Activated CD4-positive, alpha-beta memory T cell treated with anti-CD3 and anti-CD28 coated beads, Interleukin-2, amount 10 ng/mL, durations not matched to agents 7 days and 5 days (primary cell): ENCODE measurements at regions not wholly inside any gene's neighbourhood (a gene's known extent, or its start where the extent isn't known, plus 50 kb on each side); places are given as distances from the start of the nearest gene placed in this dataset.

ENCODE experiments used
- CTCF ChIA-PET: fragments of 350-600 bp; sonication (Branson Sonifier 250); formaldehyde crosslinking; loops from one replicate; lab custom pipeline; 2021; ENCODE audit warnings: antibody characterized with exemption, inconsistent platforms; lab: Charles Lee
- POLR2A ChIA-PET: fragments of 350-600 bp; sonication (Branson Sonifier 250); formaldehyde crosslinking; loops from one replicate; lab custom pipeline; 2021; ENCODE audit warnings: antibody characterized with exemption; lab: Charles Lee
- DNase-seq: peaks from one replicate; pipeline ENCODE4 v3.0.0-alpha.2; 2020
- H3K27ac Mint-ChIP-seq: one replicate; pipeline ENCODE4 v1.8.0; 2021; ENCODE audit warnings: mild to moderate bottlenecking, mixed read lengths
- H3K27me3 Mint-ChIP-seq: one replicate; pipeline ENCODE4 v1.8.0; 2021; ENCODE audit warnings: mixed read lengths
- H3K36me3 Mint-ChIP-seq: one replicate; pipeline ENCODE4 v1.8.0; 2021; ENCODE audit warnings: low read depth, mixed read lengths
- H3K4me1 Mint-ChIP-seq: one replicate; pipeline ENCODE4 v1.8.0; 2021; ENCODE audit warnings: mixed read lengths
- H3K4me3 Mint-ChIP-seq: one replicate; pipeline ENCODE4 v1.8.0; 2021; ENCODE audit warnings: mild to moderate bottlenecking, mixed read lengths
- H3K9me3 Mint-ChIP-seq: one replicate; pipeline ENCODE4 v1.8.0; 2021; ENCODE audit warnings: mixed read lengths

DNA sequence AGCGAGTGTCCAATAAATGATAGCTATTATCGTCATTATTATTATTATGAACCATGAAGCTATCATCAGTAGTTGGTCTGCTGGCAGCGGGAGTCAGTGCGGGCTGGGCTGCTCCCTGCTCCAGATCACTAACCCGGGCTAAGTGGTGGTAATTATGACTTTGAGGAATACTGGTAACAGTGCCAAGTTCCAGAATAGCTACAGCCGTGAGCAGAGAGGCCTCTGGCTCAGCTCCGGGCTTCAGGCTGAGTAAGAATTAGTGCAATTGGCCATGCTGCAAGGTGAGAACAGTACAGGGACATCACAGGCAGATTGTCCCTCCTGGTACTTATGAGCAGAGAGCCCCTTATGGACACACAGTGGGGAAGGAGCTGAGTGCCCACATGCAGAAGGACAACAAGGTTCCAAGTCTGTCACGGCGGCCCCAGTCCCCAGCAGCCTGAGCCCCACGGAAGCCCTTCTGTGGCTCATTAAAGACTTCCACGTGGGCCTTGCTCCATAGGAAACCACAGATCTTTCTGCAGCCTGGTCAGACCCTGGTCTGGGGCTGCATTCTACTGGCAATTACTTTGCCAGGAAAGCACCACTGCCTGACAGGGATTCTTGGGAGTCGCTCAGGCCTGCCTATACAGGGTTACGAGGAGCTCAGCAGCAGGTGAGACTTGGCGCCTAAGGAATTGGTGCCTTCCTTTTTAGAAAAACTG lies 235.1 kb downstream of the RRAGC start:
- ChIA-PET POLR2A (no interaction called here), CTCF (no interaction called here)
- no peak for DNase-seq
- no peak overlapping the region for H3K27ac Mint-ChIP-seq
- peaks cover 9% of the 10 kb centered on the region for H3K27me3 Mint-ChIP-seq
- no peaks in the 10 kb centered on the region for H3K36me3 Mint-ChIP-seq
- H3K4me3 Mint-ChIP-seq: no peak overlapping the region
- no peaks in the 10 kb centered on the region for H3K4me1 Mint-ChIP-seq
- no peaks in the 10 kb centered on the region for H3K9me3 Mint-ChIP-seq

DNA sequence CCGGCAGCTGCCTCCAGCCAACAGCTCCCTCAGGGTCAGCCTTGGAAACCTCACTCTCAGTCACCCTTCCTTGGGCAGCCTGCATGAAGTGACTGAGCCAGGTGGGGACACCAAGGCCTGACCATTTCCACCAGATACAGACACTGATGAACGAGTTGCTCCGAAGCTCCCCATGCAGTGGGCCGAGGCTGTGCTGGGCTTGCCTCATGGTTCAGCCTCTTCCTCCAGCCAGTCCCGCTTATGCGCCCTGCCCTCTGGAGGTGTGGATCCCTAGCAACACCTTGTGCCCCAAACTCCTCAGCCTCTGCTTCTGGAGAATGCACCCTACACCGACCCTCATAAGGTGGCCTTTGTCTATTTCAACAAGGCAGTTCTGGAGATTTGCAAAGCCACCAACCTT lies 236.0 kb downstream of the RRAGC start:
- ChIA-PET CTCF (no interaction called here), POLR2A (no interaction called here)
- DNase-seq: no peak
- Mint-ChIP-seq H3K9me3 (no peaks in the 10 kb centered on the region), H3K36me3 (no peaks in the 10 kb centered on the region), H3K4me1 (no peaks in the 10 kb centered on the region), H3K4me3 (no peak overlapping the region), H3K27ac (no peak overlapping the region), H3K27me3 (peaks cover 9% of the 10 kb centered on the region)

DNA sequence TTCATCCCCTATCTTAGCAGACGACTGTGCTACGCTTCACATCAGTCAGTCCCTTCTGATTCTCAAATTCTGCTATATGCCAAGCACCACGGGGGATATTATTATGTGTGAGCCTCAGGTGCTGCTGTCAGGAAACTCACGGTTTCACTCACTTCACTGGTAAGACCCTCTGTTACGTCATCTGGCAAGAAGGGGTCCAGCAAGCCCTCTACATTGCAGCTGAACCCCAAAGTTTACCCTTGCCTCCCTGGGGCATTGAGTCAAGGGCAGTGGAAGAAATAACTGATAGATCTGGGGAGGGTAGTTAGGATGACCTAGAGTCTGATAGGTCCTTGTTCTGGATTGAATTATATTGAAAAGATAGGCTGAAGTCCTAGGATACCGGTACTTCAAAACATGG lies 237.4 kb downstream of the RRAGC start:
- Mint-ChIP-seq H3K27me3 (peaks cover 11% of the 10 kb centered on the region), H3K36me3 (no peaks in the 10 kb centered on the region), H3K9me3 (no peaks in the 10 kb centered on the region), H3K4me1 (no peaks in the 10 kb centered on the region), H3K4me3 (no peak overlapping the region), H3K27ac (no peak overlapping the region)
- POLR2A ChIA-PET: no interaction called here
- no peak for DNase-seq
- CTCF ChIA-PET: no interaction called here

DNA sequence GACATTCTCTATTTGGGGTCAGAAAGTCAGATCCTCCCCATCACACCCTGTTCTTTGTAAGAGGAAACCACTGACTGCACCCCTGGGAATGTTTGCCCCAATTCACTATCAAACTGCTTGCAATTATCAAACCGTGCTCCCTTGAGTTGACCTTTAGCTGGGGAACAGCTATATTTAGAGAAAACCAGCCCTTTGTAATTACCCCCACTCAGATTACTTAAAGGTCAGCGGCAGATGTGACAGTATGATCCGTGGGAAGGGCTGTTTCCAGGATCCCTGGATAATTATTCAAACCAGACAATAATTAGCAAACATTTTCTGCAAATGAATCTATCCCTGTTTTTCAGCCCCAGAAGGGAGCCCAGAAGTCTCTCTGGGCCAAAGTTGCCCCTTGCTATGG lies 242.7 kb downstream of the RRAGC start:
- Mint-ChIP-seq H3K27me3 (peaks cover 12% of the 10 kb centered on the region), H3K9me3 (no peaks in the 10 kb centered on the region), H3K27ac (no peak overlapping the region), H3K4me3 (no peak overlapping the region), H3K4me1 (no peaks in the 10 kb centered on the region), H3K36me3 (no peaks in the 10 kb centered on the region)
- CTCF ChIA-PET: no interaction called here
- POLR2A ChIA-PET: no interaction called here
- DNase-seq: no peak

DNA sequence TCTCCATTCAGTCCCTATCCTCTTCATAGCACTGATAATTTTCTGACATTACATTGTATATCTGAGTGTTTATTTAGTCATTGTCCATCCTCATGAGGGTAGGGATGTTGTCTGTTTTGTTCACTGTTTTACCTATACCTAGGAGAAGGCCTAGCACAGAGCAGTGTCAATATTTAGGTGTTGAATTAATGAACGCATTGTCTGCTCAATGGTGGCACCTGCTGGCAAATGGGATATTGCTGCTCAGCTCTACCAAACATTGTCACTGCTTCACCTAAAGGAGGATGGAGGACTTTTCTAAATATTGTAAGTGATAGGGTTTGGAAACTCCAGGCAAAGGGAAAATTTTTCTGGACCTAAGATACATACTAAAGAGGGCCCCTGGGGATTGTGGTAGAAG lies 243.9 kb downstream of the RRAGC start:
- ChIA-PET POLR2A (no interaction called here), CTCF (no interaction called here)
- Mint-ChIP-seq H3K27me3 (peaks cover 14% of the 10 kb centered on the region), H3K4me1 (no peaks in the 10 kb centered on the region), H3K27ac (no peak overlapping the region), H3K9me3 (no peaks in the 10 kb centered on the region), H3K36me3 (no peaks in the 10 kb centered on the region), H3K4me3 (no peak overlapping the region)
- DNase-seq: no peak

DNA sequence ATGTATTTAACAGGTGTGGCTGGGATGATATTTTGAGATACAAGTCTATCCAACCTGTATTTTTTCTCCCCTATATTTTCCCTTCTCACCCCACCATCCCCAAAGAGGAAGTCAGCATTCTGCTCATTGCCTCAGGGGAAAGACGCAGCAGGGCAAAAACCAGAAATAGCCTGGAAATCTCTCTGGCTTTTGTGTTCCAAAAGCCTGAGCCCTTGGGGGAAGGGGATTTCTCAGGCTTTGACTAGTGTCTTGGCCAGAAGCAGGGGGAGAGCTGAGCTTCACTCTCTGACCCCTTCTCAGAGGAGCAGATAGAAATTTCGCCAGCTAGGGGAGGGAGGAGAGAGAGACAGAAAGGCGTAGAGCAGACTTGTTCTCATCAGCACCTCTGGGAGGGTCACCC lies 244.7 kb downstream of the RRAGC start:
- Mint-ChIP-seq H3K27me3 (peaks cover 14% of the 10 kb centered on the region), H3K9me3 (no peaks in the 10 kb centered on the region), H3K36me3 (no peaks in the 10 kb centered on the region), H3K4me1 (no peaks in the 10 kb centered on the region), H3K4me3 (no peak overlapping the region), H3K27ac (no peak overlapping the region)
- DNase-seq: no peak
- CTCF ChIA-PET: no interaction called here
- POLR2A ChIA-PET: no interaction called here

DNA sequence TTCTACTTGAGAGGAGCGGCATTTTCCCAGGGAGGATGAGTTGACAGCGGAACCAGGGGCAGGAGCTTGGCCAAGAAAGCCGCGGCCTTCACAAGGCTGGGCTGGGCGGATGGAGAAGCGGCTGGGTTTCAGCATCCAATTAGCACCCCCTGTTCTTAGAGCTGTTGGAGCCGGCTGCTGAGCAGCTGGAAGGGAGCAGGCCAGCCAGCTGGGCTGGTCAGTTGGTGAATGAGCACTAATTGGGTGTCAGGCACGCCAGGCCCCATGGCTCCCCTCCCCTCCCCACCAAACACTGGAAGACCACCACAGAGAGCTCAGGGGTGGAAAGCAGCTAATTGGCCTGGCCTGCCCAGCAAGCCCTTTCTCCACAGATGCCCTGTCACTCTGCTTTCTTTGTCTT lies 245.6 kb downstream of the RRAGC start:
- DNase-seq: no peak
- CTCF ChIA-PET: no interaction called here
- no peak overlapping the region for H3K4me3 Mint-ChIP-seq
- H3K27me3 Mint-ChIP-seq: peaks cover 13% of the 10 kb centered on the region
- H3K27ac Mint-ChIP-seq: no peak overlapping the region
- H3K36me3 Mint-ChIP-seq: no peaks in the 10 kb centered on the region
- no peaks in the 10 kb centered on the region for H3K4me1 Mint-ChIP-seq
- no peaks in the 10 kb centered on the region for H3K9me3 Mint-ChIP-seq
- POLR2A ChIA-PET: no interaction called here

DNA sequence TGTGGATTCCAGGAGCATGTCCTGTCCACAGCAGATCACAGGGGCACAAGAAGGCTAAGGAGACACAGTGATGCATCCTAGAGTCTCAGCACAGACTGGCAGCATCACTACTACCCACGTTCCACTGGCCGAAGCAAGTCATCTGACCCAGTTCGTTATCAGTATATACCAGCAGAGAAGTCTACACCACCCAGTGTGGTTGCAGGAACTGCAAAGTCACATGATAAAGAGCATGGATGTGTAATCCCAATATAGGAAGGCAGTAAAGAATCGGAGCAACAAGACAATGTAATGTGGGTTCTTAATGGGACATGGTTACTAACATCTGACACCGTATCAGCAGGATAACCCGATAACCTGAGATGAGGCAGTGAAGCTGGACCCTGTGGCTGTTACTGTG lies 246.6 kb downstream of the RRAGC start:
- peaks cover 11% of the 10 kb centered on the region for H3K27me3 Mint-ChIP-seq
- DNase-seq: no peak
- POLR2A ChIA-PET: no interaction called here
- no peaks in the 10 kb centered on the region for H3K4me1 Mint-ChIP-seq
- H3K9me3 Mint-ChIP-seq: no peaks in the 10 kb centered on the region
- H3K27ac Mint-ChIP-seq: no peak overlapping the region
- CTCF ChIA-PET: no interaction called here
- H3K36me3 Mint-ChIP-seq: no peaks in the 10 kb centered on the region
- no peak overlapping the region for H3K4me3 Mint-ChIP-seq

DNA sequence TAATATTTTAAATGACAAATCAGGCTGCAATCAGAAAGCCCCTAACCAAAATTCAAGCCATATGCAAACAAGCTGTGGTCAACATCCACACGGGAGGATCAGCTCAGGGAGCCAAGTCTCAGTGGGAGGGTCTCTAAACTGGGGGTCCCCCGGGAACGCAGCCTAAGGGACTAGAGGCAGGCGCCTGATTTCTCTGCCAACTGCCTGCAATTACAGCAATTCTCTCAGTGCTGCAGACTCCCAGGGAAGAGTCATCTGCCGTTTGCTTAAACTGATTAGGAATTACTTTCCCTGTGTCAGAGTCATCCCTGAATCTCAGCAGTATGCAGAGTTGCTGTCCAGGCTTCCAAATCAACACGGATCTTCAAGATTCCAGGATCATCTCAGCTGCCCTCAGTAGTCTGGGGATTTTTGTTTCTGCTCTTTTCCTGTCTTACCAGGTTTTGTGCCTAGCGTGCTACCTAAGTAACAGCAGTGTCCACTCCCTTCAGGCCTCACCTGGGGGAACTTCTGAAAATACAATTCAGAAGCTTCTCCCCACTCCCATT lies 247.8 kb downstream of the RRAGC start:
- ChIA-PET POLR2A (no interaction called here), CTCF (no interaction called here)
- no peaks in the 10 kb centered on the region for H3K9me3 Mint-ChIP-seq
- no peak for DNase-seq
- H3K4me3 Mint-ChIP-seq: no peak overlapping the region
- H3K4me1 Mint-ChIP-seq: no peaks in the 10 kb centered on the region
- H3K27ac Mint-ChIP-seq: no peak overlapping the region
- peaks cover 7% of the 10 kb centered on the region for H3K27me3 Mint-ChIP-seq
- H3K36me3 Mint-ChIP-seq: no peaks in the 10 kb centered on the region

DNA sequence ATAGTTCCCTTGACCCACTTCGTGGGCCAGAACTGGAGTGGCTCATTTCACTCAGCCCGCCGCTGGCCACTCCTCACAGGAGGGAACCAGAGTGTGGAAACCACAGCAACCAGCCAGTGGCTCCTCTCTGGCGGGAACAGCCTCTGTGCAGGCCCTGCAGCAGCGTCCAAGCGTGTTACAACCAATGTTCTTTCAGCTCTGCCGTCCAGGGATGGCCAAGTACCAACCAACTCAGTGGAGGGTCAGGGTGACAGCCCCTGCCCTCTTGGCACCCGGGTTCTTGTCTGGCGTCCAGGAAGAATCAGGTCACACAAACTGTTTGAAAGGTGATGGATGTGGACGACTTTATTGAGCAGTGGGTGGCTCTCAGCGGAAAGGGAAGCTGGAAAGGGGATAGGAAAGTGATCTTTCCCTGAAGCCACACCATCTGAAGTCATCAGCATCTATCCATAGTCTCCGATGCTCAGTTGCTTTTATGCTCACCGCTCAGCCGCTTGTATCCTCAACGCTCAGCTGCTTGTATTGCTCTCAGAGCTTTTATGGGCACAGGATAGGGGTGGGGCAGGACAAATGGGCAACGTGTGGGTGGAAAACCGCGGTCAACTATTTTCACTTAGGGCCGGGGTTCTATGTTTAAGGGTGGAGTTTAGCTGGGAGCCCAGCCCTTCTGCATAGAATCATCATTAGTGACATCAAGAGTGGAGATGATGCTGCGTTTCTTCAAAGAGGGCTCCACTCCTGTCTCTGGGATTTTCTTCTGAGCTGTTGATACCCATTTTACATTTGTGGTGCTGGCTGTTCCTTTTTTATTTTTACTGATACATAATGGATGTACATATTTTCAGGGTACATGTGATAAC lies 250.2 kb downstream of the RRAGC start:
- H3K27me3 Mint-ChIP-seq: peaks cover 6% of the 10 kb centered on the region

DNA sequence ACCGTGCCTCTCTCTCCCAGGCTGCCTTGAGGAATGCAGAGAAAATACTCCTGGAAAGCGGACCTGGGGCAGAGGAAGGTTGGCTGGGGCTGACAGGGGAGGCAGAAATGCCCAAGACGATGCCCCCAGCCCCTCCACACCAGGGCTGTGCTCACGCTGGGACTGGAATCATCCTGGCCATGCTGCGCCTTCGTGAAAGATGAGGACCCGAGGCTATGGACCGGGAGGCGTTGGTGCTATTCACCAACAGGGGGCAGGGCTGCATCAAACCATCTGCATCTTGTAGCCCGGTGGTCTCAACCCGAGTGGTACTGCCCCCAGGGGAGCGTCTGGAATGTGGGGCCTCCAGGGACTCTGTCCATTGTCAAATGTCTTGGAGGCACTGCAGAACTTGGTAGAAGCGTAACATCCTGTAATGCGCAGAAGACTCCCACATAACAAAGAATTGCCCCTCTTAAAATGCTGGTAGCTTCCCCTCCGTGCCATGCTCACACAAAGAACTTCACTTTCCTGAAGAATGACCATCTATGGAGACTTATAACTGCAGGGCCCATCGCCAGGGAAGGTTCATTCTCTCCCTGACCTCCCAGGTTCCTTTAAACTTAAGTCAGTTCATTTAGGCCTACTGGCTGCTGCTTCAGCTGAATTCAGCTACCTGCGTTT lies 251.2 kb downstream of the RRAGC start:
- Mint-ChIP-seq H3K27ac (no peak overlapping the region), H3K36me3 (no peaks in the 10 kb centered on the region), H3K9me3 (no peaks in the 10 kb centered on the region), H3K27me3 (peaks cover 6% of the 10 kb centered on the region), H3K4me3 (no peak overlapping the region), H3K4me1 (no peaks in the 10 kb centered on the region)
- no peak for DNase-seq
- CTCF ChIA-PET: interaction anchor here (1.0 kb wide), 1 partner anchor 212 kb away, joined by 3 read pairs; no protein-coding TSS in a partner anchor
- POLR2A ChIA-PET: no interaction called here

More for the DNA sequence above, 250.2 kb downstream of the RRAGC start:
- POLR2A ChIA-PET: no interaction called here
- H3K4me1 Mint-ChIP-seq: no peaks in the 10 kb centered on the region
- H3K36me3 Mint-ChIP-seq: no peaks in the 10 kb centered on the region
- no peak overlapping the region for H3K27ac Mint-ChIP-seq
- H3K9me3 Mint-ChIP-seq: no peaks in the 10 kb centered on the region
- DNase-seq: no peak
- H3K4me3 Mint-ChIP-seq: no peak overlapping the region
- CTCF ChIA-PET: interaction anchor here (0.6 to 1.0 kb wide), 2 partner anchors 211 to 230 kb away, joined by 3 read pairs; no protein-coding TSS in a partner anchor

DNA sequence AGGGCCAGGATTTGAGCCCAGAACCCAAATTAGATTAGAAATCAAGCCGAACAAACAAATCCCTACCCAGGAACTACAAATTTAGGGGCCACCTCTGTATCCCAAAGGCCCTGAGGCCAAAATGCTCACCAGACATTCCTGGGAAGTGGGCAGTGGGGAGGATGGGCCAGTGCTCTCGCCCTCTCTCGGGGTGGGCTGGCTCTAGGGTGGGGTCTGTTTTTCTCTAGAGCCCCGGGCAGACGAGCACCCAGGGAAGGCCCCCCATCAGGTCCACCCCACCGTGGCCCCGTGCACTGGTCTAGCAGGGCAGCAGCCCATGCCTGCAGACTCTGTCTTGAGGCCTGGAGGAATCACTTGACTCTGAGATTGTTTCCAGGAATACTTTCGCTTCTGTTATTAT lies 252.0 kb downstream of the RRAGC start:
- no peak overlapping the region for H3K4me3 Mint-ChIP-seq
- POLR2A ChIA-PET: no interaction called here
- DNase-seq: no peak
- no peaks in the 10 kb centered on the region for H3K4me1 Mint-ChIP-seq
- H3K27ac Mint-ChIP-seq: no peak overlapping the region
- H3K36me3 Mint-ChIP-seq: no peaks in the 10 kb centered on the region
- H3K9me3 Mint-ChIP-seq: no peaks in the 10 kb centered on the region
- H3K27me3 Mint-ChIP-seq: peaks cover 5% of the 10 kb centered on the region
- CTCF ChIA-PET: no interaction called here

DNA sequence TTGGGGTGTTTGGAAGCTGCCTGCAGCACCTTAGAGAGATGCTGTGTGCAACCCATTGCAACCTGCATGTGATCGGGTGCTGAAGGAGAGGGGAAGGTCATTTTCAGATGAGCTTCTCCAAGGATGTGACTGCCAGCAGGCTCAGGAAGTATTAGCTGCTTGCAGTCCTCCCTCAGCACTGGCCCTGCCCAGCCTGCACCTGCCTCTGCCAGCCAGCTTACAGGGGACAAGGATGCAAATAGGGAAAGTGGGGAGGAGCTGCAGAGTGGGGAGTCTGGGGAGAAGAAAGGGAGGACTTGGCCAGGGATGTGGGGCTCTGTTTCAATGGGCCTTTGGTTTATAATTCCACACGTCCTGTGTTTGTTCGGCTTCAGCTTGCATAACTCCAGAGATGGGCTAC lies 254.5 kb downstream of the RRAGC start:
- DNase-seq: no peak
- Mint-ChIP-seq H3K4me3 (no peak overlapping the region), H3K36me3 (no peaks in the 10 kb centered on the region), H3K27me3 (peaks cover 13% of the 10 kb centered on the region), H3K27ac (no peak overlapping the region), H3K9me3 (no peaks in the 10 kb centered on the region), H3K4me1 (no peaks in the 10 kb centered on the region)
- ChIA-PET POLR2A (no interaction called here), CTCF (no interaction called here)
